MM.1S (cell line): ENCODE measurements at regions not wholly inside any gene's neighbourhood (a gene's known extent, or its start where the extent isn't known, plus 50 kb on each side); places are given as distances from the start of the nearest gene placed in this dataset.

Experiments used
- DNase-seq: peaks from one replicate; pipeline ENCODE4 v3.0.0-alpha.2; 2015
- H2AFZ ChIP-seq: fragments of 300-600 bp; sonication (generic); 2 replicates; pipeline ENCODE4 v1.6.0; 2016; ENCODE audit warnings: antibody characterized with exemption, low read length
- H3F3A ChIP-seq: fragments of 300-600 bp; sonication (generic); 2 replicates; pipeline ENCODE4 v1.6.1; 2016; ENCODE audit warnings: mild to moderate bottlenecking, antibody characterized with exemption, low read length, moderate library complexity, mixed read lengths; ENCODE audit not compliant: insufficient read depth
- H3K27ac ChIP-seq: fragments of 300-600 bp; sonication (generic); 2 replicates; pipeline ENCODE4 v1.5.1; 2016; ENCODE audit warnings: mild to moderate bottlenecking, low read length
- H3K27me3 ChIP-seq: fragments of 300-600 bp; sonication (generic); replicated peaks from 2 replicates; pipeline ENCODE4 v1.6.0; 2016; ENCODE audit warnings: low read length; ENCODE audit not compliant: insufficient read depth
- H3K36me3 ChIP-seq: fragments of 300-600 bp; sonication (generic); replicated peaks from 2 replicates; pipeline ENCODE4 v1.6.1; 2016; ENCODE audit warnings: mild to moderate bottlenecking, low read length, mixed read lengths; ENCODE audit not compliant: insufficient read depth
- H3K4me1 ChIP-seq: fragments of 300-600 bp; sonication (generic); 2 replicates; pipeline ENCODE4 v1.6.1; 2016; ENCODE audit warnings: low read length, mixed read lengths
- H3K4me2 ChIP-seq: fragments of 300-600 bp; sonication (generic); 2 replicates; pipeline ENCODE4 v1.6.0; 2016; ENCODE audit warnings: low read depth, low read length
- H3K4me3 ChIP-seq: fragments of 300-600 bp; sonication (generic); 2 replicates; pipeline ENCODE4 v1.5.1; 2016; ENCODE audit warnings: low read length, mixed read lengths
- H3K79me2 ChIP-seq: fragments of 300-600 bp; sonication (generic); 2 replicates; pipeline ENCODE4 v1.6.1; 2016; ENCODE audit warnings: mixed run types, low read length, mixed read lengths
- H3K9ac ChIP-seq: fragments of 300-600 bp; sonication (generic); 2 replicates; pipeline ENCODE4 v1.6.1; 2016; ENCODE audit warnings: low read length, mixed read lengths
- H3K9me2 ChIP-seq: fragments of 300-600 bp; sonication (generic); replicated peaks from 2 replicates; pipeline ENCODE4 v1.6.1; 2016; ENCODE audit warnings: mild to moderate bottlenecking, low read length, mixed read lengths; ENCODE audit not compliant: insufficient read depth
- H3K9me3 ChIP-seq: fragments of 300-600 bp; sonication (generic); replicated peaks from 2 replicates; pipeline ENCODE4 v1.6.1; 2016; ENCODE audit warnings: mild to moderate bottlenecking, low read length, mixed read lengths; ENCODE audit not compliant: insufficient read depth
- H4K20me1 ChIP-seq: fragments of 300-600 bp; sonication (generic); 2 replicates; pipeline ENCODE4 v1.6.1; 2016; ENCODE audit warnings: mild to moderate bottlenecking, low read length, moderate library complexity, mixed read lengths; ENCODE audit not compliant: insufficient read depth
- EZH2 ChIP-seq: fragments of 300-600 bp; sonication (generic); optimal IDR thresholded peaks from 2 replicates; pipeline ENCODE3; 2017; ENCODE audit warnings: low read depth, mild to moderate bottlenecking, antibody characterized with exemption, low read length, mixed read lengths
- EZH2phosphoT487 ChIP-seq: fragments of 300-600 bp; sonication (generic); IDR thresholded peaks from 2 replicates; pipeline ENCODE4 v1.6.1; 2018; ENCODE audit warnings: antibody characterized with exemption, low read length
- TF ChIP-seq, protein P1 (sequence below): fragments of 300-600 bp; sonication (generic); IDR thresholded peaks from 2 replicates; pipeline ENCODE4 v1.5.1; 2016; ENCODE audit warnings: antibody characterized with exemption, low read length, mixed read lengths

GRCh38 chr18:22094358-22094734, 75.0 kb upstream of the GATA6 start:
- Histone ChIP-seq H3K79me2 (no peaks in the 10 kb centered on the region), H3K9ac (no peak overlapping the region), H3K27ac (no peak overlapping the region), H3K4me2 (no peak overlapping the region), H3K9me3 (no peaks in the 10 kb centered on the region), H4K20me1 (no peaks in the 10 kb centered on the region), H3F3A (no peaks in the 10 kb centered on the region), H3K27me3 (no peaks in the 10 kb centered on the region), H2AFZ (no peak overlapping the region), H3K4me1 (no peaks in the 10 kb centered on the region), H3K36me3 (no peaks in the 10 kb centered on the region), H3K4me3 (no peak overlapping the region), H3K9me2 (no peaks in the 10 kb centered on the region)
- DNase-seq: no peak
- TF ChIP-seq EZH2 (no peak), EZH2phosphoT487 (no peak)
- TF ChIP-seq, protein P1, sequence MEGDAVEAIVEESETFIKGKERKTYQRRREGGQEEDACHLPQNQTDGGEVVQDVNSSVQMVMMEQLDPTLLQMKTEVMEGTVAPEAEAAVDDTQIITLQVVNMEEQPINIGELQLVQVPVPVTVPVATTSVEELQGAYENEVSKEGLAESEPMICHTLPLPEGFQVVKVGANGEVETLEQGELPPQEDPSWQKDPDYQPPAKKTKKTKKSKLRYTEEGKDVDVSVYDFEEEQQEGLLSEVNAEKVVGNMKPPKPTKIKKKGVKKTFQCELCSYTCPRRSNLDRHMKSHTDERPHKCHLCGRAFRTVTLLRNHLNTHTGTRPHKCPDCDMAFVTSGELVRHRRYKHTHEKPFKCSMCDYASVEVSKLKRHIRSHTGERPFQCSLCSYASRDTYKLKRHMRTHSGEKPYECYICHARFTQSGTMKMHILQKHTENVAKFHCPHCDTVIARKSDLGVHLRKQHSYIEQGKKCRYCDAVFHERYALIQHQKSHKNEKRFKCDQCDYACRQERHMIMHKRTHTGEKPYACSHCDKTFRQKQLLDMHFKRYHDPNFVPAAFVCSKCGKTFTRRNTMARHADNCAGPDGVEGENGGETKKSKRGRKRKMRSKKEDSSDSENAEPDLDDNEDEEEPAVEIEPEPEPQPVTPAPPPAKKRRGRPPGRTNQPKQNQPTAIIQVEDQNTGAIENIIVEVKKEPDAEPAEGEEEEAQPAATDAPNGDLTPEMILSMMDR: no peak

GRCh38 chr18:22098563-22098989, 70.8 kb upstream of the GATA6 start:
- H3K79me2 ChIP-seq: no peaks in the 10 kb centered on the region
- TF ChIP-seq, protein P1: no peak
- no peak for TF ChIP-seq EZH2
- TF ChIP-seq EZH2phosphoT487: no peak
- no peaks in the 10 kb centered on the region for H3K27me3 ChIP-seq
- H3K9ac ChIP-seq: no peak overlapping the region
- no peaks in the 10 kb centered on the region for H3K9me2 ChIP-seq
- H4K20me1 ChIP-seq: no peaks in the 10 kb centered on the region
- no peaks in the 10 kb centered on the region for H3K36me3 ChIP-seq
- no peak for DNase-seq
- no peak overlapping the region for H3K4me2 ChIP-seq
- H3K9me3 ChIP-seq: no peaks in the 10 kb centered on the region
- H3K4me3 ChIP-seq: no peak overlapping the region
- no peaks in the 10 kb centered on the region for H3F3A ChIP-seq
- no peak overlapping the region for H2AFZ ChIP-seq
- no peaks in the 10 kb centered on the region for H3K4me1 ChIP-seq
- H3K27ac ChIP-seq: no peak overlapping the region

- DNase-seq: no peak
- no peak overlapping the region for H3K4me3 ChIP-seq
- H3K4me2 ChIP-seq: no peak overlapping the region
- no peak overlapping the region for H2AFZ ChIP-seq
- H3F3A ChIP-seq: no peaks in the 10 kb centered on the region
- no peaks in the 10 kb centered on the region for H3K4me1 ChIP-seq
- no peaks in the 10 kb centered on the region for H4K20me1 ChIP-seq
- no peaks in the 10 kb centered on the region for H3K27me3 ChIP-seq
- no peaks in the 10 kb centered on the region for H3K9me3 ChIP-seq
- no peaks in the 10 kb centered on the region for H3K36me3 ChIP-seq
- H3K27ac ChIP-seq: no peak overlapping the region
- no peak overlapping the region for H3K9ac ChIP-seq
- H3K9me2 ChIP-seq: no peaks in the 10 kb centered on the region
- TF ChIP-seq, protein P1: no peak
- TF ChIP-seq EZH2phosphoT487 (no peak), EZH2 (no peak)
- H3K79me2 ChIP-seq: no peaks in the 10 kb centered on the region
Measured at GRCh38 chr18:22099925-22100324, 69.5 kb upstream of the GATA6 start.

GRCh38 chr18:22101731-22102130, 67.7 kb upstream of the GATA6 start:
- no peaks in the 10 kb centered on the region for H3K27me3 ChIP-seq
- no peaks in the 10 kb centered on the region for H3K79me2 ChIP-seq
- H4K20me1 ChIP-seq: no peaks in the 10 kb centered on the region
- H3K9ac ChIP-seq: no peak overlapping the region
- TF ChIP-seq EZH2: no peak
- H3K4me2 ChIP-seq: no peak overlapping the region
- no peaks in the 10 kb centered on the region for H3K9me3 ChIP-seq
- no peak overlapping the region for H3K4me3 ChIP-seq
- no peak for DNase-seq
- H3K27ac ChIP-seq: no peak overlapping the region
- no peaks in the 10 kb centered on the region for H3K36me3 ChIP-seq
- H3F3A ChIP-seq: no peaks in the 10 kb centered on the region
- no peaks in the 10 kb centered on the region for H3K4me1 ChIP-seq
- no peaks in the 10 kb centered on the region for H3K9me2 ChIP-seq
- H2AFZ ChIP-seq: no peak overlapping the region
